ENCODE measurements at regions not wholly inside any gene's neighbourhood (a gene's known extent, or its start where the extent isn't known, plus 50 kb on each side); places are given as distances from the start of the nearest gene placed in this dataset.

DNA sequence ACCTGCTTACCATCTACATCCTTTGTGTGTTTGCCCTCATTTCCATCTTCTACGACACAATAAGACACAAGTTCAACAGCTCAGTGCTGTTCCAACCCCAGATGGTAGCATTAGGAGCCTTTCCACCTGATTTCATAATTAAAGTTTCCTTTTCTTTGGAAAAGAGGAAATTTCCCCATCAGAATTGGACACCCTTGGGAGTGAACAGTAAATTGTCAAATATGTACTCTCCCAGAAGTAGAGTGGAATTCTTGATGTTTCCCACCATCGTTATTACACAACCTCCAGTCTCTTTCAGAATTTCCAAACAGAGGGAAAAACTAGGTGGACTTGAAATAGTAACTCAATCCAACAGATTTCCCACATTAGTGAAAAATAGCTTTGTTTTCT is 337.6 kb upstream of the OR4E1 start:
- no peak for DNase-seq

DNA sequence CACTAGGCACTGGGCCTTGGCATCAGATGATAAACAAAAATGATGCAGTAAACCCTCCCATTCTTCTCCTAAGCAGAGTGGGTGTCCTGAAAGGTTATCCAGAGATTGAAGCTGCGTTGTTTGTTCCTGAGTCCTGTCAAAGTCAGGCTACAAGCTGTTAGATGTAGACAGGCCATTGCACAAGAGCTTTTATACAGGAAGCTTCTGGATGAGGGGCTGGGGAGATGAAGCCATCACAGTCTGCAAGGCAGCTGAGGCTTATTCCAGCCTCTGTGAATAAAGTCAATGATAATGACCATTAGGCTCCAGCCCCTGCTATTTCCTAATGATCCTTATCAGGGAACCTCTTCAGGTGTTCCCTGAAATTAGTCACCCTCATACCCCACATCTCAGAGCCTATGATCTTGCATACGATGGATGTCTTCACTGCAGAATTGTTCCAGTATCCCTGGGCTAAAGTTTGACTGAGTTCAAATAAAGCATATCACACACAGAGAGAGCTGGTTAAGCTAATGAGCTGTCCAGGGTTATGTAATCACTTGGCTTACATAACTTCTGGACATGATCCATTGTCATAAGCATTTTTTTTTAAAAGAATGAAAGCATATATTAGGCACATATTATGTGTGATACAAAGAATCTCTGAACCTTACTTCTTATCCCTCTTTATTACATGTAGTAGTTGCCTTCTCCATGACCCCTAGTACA is 337.1 kb upstream of the OR4E1 start:
- no peak for DNase-seq

DNA sequence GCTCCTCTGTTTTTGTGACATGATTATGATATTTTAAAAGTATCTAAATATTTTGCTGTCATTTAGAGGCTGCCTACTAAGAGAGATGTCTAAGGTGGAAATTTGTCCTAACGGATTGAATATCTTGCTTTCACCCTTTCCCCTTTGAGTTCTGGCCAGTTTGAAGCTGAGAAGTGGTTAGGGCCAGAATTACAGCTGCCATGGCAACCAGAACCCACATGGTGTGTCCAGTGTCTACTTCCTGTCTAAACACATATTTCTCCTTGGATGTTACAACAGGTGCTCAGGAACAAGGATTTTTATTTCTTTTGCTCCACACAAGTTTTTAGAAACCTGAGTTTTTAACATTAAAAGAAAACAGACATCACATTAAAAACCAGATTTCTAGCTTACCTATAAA is 335.1 kb upstream of the OR4E1 start:
- no peak for DNase-seq

DNA sequence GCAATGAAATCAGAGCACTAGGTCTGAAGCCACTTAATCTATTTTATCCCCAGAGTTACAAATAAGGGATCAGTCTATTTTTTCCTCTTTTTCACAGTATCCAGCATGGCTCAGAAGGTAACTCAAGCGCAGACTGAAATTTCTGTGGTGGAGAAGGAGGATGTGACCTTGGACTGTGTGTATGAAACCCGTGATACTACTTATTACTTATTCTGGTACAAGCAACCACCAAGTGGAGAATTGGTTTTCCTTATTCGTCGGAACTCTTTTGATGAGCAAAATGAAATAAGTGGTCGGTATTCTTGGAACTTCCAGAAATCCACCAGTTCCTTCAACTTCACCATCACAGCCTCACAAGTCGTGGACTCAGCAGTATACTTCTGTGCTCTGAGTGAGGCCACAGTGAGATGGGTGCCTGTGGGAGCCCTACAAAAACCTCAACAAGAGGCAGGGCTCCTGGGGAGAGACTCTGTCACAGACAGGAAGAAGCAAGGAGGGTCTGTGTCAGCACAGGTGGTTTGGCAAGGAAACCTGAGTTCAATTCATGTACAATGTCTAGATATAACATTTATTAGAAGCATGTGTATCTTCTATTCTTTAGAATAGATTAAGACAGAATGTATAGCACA is 334.3 kb upstream of the OR4E1 start:
- peak; percentile 29 for DNase-seq

DNA sequence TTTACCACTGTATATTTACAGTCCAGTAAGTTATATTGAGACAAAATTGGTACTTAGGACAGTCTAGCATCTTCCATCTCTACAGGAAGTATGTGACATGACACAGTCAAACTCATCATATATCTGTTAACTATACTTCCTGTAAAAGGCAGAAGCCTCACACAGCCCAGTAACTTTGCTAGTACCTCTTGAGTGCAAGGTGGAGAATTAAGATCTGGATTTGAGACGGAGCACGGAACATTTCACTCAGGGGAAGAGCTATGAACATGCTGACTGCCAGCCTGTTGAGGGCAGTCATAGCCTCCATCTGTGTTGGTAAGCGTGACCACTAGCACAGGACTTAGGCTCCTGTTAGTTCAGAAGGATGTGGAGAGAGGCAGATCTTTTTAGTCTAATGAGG is 333.7 kb upstream of the OR4E1 start:
- no peak for DNase-seq

DNA sequence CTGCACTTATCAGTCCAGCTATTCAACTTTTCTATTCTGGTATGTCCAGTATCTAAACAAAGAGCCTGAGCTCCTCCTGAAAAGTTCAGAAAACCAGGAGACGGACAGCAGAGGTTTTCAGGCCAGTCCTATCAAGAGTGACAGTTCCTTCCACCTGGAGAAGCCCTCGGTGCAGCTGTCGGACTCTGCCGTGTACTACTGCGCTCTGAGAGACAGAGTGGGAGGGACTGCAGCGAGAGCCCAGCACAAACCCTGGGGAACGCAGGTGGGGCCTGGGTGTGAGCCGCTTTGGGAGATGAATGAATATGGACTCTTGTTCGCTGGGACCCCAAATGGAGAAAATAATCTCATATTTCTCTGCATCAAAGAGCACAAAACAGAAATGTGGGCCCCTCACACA is 329.8 kb upstream of the OR4E1 start:
- DNase-seq = peak; percentile 45

DNA sequence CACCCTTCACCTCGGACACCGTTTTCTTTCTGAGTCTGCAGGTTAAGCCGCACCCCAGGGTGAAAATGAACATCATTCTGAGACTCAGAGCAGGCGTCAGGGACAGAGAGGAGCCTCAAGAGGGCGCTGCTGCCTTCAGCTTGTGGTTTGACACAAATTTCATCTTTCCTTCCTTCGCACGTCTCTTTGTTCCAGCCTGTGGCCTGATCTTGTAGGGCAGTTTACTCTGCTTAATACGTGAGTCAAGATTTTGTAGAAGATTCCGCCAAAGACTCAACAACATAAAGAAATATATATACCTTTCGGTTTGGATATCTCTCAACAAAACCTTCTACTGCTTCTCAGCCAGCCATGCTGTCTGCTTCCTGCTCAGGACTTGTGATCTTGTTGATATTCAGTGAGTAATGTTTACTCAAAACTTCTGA is 329.3 kb upstream of the OR4E1 start:
- DNase-seq = peak; percentile 81

DNA sequence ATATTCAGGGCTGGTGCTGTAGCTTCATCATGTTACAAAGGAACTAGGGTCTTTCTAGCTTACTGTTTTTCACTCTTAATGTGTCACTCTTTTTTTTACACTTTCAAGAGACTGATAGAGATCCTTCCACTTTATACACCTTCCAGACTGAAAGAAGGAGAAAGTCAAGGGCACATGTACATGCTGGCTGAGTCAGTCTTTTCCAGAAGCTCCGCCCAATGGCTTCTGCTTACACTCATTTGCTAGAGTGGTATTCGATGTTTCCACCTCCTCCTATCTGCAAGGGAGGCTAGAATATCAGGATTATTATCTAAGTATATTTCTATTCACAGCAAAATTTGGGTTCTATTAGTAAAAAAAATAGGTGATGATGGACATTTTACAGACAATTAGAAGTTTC is 325.8 kb upstream of the OR4E1 start:
- DNase-seq = peak; percentile 44

DNA sequence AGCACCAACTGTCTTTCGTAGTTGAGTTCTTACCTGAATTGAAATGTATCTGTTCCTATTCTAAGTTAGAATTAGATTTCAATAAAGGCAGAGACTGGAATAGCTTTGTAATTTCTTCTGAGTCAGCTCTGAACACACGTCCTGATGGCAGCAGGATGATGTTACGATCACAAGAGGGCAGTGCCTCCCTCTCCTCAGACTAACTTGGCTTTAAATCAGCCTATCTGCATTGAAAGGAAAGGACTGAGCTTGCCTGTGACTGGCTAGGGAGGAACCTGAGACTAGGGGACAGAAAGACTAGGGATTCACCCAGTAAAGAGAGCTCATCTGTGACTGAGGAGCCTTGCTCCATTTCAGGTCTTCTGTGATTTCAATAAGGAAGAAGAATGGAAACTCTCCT is 323.7 kb upstream of the OR4E1 start:
- peak; percentile 37 for DNase-seq

DNA sequence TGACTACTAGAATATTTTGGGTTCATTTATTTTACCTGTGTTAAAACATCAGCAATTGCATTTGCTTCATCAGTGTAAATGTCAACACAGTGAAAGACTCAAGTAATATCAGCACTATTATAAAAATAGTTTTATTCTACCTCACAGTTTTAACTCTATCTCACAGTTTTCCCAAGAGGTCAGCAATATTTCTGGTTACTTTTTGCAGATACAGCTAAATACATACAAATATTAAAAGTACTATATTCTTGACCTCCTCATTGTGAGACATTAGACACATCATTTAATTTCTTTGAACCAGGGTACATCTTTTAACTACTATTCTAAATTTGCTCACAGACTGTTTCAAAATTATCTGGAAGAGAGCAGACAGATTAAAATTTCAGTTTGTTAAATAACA is 321.7 kb upstream of the OR4E1 start:
- no peak for DNase-seq

DNA sequence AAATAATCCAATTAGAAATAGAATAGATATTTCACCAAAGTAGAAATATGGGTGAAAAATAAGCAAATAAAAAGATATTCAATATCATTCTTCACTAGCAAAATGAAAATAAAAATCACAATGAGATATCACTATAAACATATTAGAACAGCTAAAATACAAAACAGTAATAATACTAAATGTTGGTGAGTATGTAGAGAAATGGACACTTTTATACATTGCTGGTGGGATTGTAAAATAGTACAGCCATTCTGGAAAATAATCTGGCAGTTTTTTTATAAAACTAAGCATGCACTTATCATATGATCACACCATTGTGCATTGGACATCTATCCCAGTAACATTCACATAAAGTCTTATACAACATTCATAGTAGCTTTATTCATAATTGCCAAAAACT is 320.2 kb upstream of the OR4E1 start:
- no peak for DNase-seq

DNA sequence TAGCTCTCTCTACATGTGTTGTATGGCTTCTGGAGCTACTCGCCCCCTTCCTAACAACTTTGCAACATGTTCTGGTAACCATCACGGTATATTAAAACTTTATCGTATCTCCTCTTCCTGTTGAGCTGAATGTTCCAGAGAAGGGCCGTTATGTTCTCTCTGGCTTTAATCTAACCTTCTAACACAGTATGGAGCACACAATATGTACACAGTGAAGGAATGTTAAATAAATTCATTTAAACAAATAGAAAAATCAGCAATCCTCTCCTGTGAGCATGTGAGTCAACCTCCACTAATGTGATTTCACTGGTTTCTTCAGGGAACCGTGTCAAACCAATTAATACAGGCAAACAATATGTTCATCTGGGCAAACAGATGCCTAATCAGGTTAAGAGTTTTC is 319.5 kb upstream of the OR4E1 start:
- DNase-seq = no peak

DNA sequence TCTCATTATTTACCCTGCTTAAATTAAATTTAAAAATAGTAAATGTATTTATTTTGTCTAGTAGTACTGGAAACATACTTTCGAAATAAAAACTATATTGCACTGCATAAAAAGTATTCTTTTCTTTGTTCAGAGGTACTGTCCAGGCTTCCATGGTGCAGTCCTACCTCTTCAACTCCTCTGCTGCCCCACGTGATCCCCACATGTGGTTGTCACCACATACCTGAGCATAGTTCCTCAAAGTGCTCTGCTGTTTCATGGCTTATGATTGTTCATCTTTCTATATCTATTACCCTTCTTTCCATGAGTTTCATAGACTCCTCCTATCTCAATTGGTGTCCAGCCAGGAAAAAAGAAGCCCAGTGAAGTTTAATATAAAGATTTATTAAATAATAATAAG is 317.5 kb upstream of the OR4E1 start:
- DNase-seq = peak; percentile 14

DNA sequence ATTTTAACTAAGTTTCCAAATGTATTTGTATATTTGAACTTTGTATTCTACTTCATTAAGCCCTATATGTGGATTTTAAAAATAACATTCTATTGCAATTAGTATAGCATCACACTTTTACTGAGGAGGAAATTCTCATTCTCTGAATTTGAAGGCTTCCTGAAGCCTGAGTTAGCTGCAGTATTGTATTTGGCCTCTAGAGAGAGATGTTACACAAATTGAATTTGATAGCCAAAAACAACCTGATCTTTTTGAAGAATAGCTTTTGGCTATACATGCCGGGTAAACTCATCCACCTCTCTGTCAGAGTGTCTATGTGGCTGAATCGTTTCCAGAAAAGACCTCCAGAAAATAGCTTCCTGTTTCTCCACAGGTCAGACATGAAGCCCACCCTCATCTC is 316.5 kb upstream of the OR4E1 start:
- no peak for DNase-seq

DNA sequence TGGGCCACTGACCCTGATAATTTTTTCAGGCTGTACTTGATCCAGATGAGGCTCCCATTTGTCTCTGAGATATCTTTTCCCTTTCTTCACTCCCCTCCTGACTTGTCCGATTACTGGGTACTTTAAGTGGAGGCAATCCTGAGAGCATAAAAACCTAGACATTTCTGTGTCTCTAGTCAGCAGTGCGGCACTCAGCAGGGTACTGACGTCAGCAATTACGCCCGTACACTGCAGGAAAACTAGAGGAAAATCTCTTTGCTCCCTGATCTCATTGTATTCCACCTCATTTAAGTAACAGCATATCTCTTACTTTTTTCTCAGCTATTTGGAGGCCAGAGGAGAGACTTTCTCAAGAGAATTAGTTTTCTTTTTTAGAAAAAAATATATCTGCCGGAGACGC is 315.5 kb upstream of the OR4E1 start:
- no peak for DNase-seq

DNA sequence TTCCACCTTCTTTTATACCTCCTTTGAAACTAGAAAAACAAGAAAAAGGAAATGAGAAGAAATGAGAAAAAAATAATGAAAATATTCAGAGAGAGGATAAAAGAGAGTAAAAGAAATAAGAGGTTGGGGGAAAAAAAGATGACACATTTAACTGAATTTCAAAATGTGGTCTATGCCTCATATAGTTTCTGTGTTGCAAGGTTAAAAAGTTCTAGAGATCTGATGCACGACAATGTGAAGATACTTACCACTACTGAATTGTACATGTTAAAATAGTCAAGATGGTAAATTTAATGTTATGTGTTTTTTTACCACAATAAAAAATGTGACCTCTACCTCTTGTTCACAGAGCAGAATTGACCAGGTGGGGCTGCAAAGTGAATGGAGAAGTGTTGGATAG is 314.8 kb upstream of the OR4E1 start:
- no peak for DNase-seq

DNA sequence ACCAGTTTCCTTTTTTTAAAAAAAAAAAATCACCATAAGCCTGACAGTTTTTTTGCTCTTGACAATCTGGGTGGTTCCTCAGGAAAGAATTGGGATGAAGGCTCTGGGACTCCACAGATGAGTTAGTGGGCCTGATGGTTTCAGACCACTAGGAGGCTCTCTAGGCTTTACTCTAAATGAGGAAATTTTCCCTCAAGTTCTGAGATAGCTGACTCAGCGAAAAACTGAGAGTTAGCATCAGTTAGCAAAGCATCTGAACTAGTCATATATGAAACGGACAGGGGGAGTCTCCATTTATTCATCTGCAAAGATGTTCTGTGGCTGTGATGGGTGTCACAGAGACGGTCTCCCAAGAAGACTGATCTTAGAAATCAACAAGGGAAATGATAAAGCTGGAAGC is 314.3 kb upstream of the OR4E1 start:
- peak; percentile 15 for DNase-seq

DNA sequence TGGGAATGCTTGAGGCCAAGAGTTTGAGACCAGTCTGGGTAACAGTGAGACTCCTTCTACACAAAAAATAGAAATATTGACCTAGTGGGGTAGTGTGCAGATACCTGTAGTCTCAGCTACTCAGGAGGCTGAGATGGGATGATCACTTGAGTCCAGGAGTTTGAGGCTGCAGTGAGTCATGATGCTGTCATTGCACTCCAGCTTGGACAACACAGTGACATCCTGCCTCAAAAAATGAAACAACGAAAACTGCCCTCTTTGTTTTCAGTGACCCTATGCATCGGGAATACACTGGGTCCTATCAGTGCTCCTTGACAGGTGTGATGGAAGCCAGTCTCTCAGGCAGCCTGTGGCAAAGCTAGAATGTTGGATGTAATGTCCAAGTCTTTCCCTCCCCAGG is 311.5 kb upstream of the OR4E1 start:
- DNase-seq = no peak

DNA sequence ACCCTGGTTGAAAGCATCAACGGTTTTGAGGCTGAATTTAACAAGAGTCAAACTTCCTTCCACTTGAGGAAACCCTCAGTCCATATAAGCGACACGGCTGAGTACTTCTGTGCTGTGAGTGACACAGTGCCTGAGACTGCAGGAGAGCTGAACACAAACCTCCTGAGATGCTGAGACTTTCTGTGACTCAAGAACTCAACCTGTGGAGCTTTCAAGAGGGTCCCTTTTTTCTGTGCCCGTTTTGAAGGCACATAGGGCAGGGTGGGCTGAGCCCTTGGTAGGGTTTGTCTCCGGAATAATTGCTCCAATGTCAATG is 305.3 kb upstream of the OR4E1 start:
- DNase-seq = no peak

DNA sequence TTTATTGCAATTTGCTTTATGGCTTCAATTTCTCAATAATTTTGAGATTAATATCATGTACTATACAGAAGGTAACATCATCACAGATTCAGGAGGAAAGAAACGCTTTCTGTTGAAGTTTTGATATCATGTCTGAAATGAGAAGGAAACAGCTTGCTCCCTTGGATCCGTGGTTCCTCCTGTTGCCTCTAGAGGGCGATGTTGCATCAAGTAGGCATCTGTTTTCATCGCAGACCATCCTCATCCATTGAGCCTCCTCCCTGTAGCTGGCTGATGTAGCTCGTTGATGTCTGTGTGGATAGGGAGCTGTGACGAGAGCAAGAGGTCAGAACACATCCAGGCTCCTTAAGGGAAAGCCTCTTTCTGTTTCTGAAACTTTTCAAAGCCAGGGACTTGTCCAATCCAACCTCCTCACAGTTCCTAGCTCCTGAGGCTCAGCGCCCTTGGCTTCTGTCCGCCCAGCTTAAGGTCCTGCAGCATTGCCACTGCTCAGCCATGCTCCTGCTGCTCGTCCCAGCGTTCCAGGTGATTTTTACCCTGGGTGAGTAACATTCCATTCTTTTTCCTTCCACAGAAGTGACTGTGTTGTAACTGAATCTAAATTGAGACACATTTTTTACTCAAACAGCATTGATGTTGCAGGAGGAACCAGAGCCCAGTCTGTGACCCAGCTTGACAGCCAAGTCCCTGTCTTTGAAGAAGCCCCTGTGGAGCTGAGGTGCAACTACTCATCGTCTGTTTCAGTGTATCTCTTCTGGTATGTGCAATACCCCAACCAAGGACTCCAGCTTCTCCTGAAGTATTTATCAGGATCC is 304.8 kb upstream of the OR4E1 start:
- DNase-seq = peak; percentile 55

DNA sequence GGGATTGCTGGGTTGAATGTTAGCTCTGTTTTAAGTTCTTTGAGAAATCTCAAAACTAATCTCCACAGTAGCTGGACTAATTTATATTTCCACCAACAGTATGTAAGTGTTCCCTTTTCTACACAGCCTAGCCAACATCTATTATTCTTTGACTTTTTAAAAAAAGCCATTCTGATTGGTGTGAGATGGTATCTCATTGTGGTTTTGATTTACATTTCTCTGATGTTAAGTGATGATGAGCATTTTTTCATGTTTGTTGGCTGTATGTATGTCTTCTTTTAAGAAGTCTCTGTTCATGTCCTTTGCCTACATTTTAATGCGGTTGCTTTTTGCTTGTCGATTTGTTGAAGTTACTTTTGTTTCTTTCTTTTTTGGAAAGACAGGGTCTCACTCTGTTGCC is 301.1 kb upstream of the OR4E1 start:
- DNase-seq = no peak

DNA sequence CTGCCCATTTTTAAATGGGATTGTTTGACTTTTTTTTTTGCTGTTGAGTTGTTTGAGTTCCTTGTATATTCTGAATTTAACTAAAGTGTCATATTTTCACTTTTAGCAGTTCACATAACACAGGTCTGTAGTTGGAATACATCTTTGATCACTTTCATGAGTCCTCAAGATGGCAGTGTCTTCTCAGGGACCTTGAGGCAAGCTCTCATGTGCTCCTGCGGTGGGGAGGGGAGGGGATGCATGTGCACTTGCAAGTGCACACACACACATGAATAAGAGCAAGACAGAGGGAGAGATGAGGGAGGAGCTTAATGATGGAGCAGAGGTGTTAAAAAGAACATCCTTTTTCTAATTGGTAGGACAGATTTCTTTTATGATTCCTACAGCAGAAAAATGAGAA is 291.4 kb upstream of the OR4E1 start:
- DNase-seq = peak; percentile 55

DNA sequence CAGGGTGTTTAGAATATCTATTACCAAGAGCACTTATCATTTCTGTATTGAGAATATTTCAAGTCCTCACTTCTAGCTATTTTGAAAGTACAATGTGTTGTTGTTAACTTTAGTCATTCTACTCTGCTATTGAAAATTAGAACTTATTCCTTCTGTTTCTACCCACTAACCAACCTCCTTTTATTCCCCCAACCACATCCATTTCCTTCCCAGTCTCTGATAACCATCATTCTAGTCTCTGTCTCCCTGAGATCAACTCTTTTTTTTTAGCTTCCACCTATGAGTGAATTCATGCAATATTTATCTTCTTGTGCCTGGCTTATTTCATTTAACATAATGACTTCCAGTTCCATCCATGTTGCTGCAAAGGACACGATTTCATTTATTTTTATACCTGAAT is 290.6 kb upstream of the OR4E1 start:
- DNase-seq = no peak

DNA sequence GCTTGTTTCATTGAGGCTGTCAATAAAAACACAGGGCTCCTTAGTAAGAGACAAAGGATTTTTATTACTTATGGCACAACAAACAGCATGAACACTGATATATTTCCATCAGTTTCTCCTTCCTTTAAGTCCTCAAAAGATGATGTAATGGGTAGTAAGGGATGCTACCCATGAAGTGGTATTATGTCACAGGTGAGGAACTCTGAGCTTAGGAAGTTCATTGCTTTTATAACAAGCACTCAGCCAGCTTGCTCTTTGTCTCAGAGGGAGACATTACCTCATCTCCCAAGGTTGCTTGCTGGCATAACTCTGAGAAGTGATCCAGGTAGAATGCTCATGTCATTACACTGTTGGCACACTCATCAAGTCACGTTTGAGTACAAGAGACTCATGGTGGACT is 287.0 kb upstream of the OR4E1 start:
- DNase-seq = no peak

DNA sequence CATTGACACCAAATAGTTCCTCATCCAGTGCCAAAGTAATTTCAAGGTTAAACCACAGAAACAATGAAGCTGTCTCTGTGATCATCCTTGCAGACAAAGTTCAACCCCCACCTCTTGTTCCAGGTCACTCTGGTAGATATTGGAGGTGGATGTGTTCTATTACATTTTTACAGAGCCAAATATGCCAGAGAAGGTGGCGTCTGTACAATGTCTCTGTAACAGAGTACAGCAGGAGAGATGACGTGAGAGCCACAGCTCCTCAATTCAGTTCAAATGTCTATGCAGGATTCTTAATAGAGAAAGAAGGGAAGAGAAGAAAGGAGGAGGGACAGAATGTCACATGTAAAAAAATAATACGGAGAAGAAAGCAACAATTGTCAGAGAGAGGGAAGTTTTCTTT is 268.3 kb upstream of the OR4E1 start:
- DNase-seq = no peak

All from stimulated activated CD4-positive, alpha-beta T cell treated with anti-CD3 and anti-CD28 coated beads, Interleukin-15, amount 100 ng/mL, for 24 hours (primary cell).